ENCODE measurements at regions not wholly inside any gene's neighbourhood (a gene's known extent, or its start where the extent isn't known, plus 50 kb on each side); places are given as distances from the start of the nearest gene placed in this dataset.

GRCh38 chr4:130214268-130214667 is 1118.3 kb downstream of the C4orf33 start:
- no peak for DNase-seq

GRCh38 chr4:130233377-130234047 is 1137.6 kb downstream of the C4orf33 start:
- DNase-seq: no peak

- no peak for DNase-seq
These were observed 1142.2 kb downstream of the C4orf33 start for GRCh38 chr4:130238121-130238520.

- no peak for DNase-seq
These were observed 1153.0 kb downstream of the C4orf33 start for GRCh38 chr4:130249002-130249401.

- no peak for DNase-seq
These were observed 1161.3 kb downstream of the C4orf33 start for GRCh38 chr4:130257271-130257670.

GRCh38 chr4:130266814-130267213 is 1170.9 kb downstream of the C4orf33 start:
- DNase-seq: no peak

GRCh38 chr4:130288576-130288975 is 1192.6 kb downstream of the C4orf33 start:
- no peak for DNase-seq

- DNase-seq: no peak
These were observed 1197.7 kb downstream of the C4orf33 start for GRCh38 chr4:130293692-130294091.

- DNase-seq: no peak
These were observed 1200.5 kb downstream of the C4orf33 start for GRCh38 chr4:130296448-130296847.

GRCh38 chr4:130306566-130306965 is 1210.6 kb downstream of the C4orf33 start:
- DNase-seq: no peak

GRCh38 chr4:130309221-130309620 is 1213.3 kb downstream of the C4orf33 start:
- DNase-seq: no peak

- DNase-seq: no peak
These were observed 1226.5 kb downstream of the C4orf33 start for GRCh38 chr4:130322439-130322838.

GRCh38 chr4:130329036-130329435 is 1233.1 kb downstream of the C4orf33 start:
- DNase-seq: no peak

GRCh38 chr4:130333241-130333759 is 1237.3 kb downstream of the C4orf33 start:
- DNase-seq: no peak

GRCh38 chr4:130335417-130336194 is 1239.7 kb downstream of the C4orf33 start:
- DNase-seq: no peak

- no peak for DNase-seq
These were observed 1240.7 kb downstream of the C4orf33 start for GRCh38 chr4:130336585-130337217.

- DNase-seq: no peak
These were observed 1242.9 kb downstream of the C4orf33 start for GRCh38 chr4:130338851-130339250.

GRCh38 chr4:130349745-130350144 is 1253.8 kb downstream of the C4orf33 start:
- no peak for DNase-seq

GRCh38 chr4:130356873-130357272 is 1260.9 kb downstream of the C4orf33 start:
- DNase-seq: no peak

GRCh38 chr4:130359542-130359941 is 1263.6 kb downstream of the C4orf33 start:
- DNase-seq: no peak

GRCh38 chr4:130361616-130362015 is 1265.7 kb downstream of the C4orf33 start:
- no peak for DNase-seq

GRCh38 chr4:130368668-130369067 is 1272.7 kb downstream of the C4orf33 start:
- DNase-seq: no peak

GRCh38 chr4:130393231-130393630 is 1297.3 kb downstream of the C4orf33 start:
- no peak for DNase-seq

- no peak for DNase-seq
These were observed 1297.7 kb downstream of the C4orf33 start for GRCh38 chr4:130393642-130394041.

Measured in activated T-cell treated with anti-CD3 and anti-CD28 coated beads for 4 hours (primary cell).